SU-DHL-6 (cell line): ENCODE measurements at regions not wholly inside any gene's neighbourhood (a gene's known extent, or its start where the extent isn't known, plus 50 kb on each side); places are given as distances from the start of the nearest gene placed in this dataset.

Experiments
- H2AFZ ChIP-seq: fragments of 200-600 bp; sonication (generic); 2 replicates; pipeline ENCODE4 v1.6.1; 2014; ENCODE audit warnings: low read depth, mild to moderate bottlenecking, moderate library complexity, mixed read lengths, antibody characterized with exemption, low read length; ENCODE audit not compliant: severe bottlenecking
- H3F3A ChIP-seq: fragments of 200-600 bp; shearing (Covaris generic); 2 replicates; pipeline ENCODE4 v1.6.0; 2016; ENCODE audit warnings: antibody characterized with exemption, mild to moderate bottlenecking; ENCODE audit not compliant: insufficient read depth
- H3K27ac ChIP-seq: fragments of 200-600 bp; sonication (generic); 2 replicates; pipeline ENCODE4 v1.5.1; 2016; ENCODE audit warnings: low read depth, mild to moderate bottlenecking, low read length, moderate library complexity, mixed read lengths
- H3K27me3 ChIP-seq: fragments of 200-600 bp; sonication (generic), shearing (Covaris generic); 2 replicates; pipeline ENCODE4 v1.6.0; 2014; ENCODE audit warnings: mild to moderate bottlenecking, low read length
- H3K36me3 ChIP-seq: fragments of 200-600 bp; sonication (generic); 2 replicates; pipeline ENCODE4 v1.6.1; 2014; ENCODE audit warnings: mild to moderate bottlenecking, low read length, mixed read lengths
- H3K4me2 ChIP-seq: fragments of 300-600, 200-600 bp; shearing (Covaris generic), sonication (generic); 2 replicates; pipeline ENCODE4 v1.6.0; 2014; ENCODE audit warnings: low read length, low read depth, mild to moderate bottlenecking; ENCODE audit not compliant: poor library complexity, severe bottlenecking
- H3K4me3 ChIP-seq: fragments of 200-600 bp; sonication (generic); 2 replicates; pipeline ENCODE4 v1.5.1; 2014; ENCODE audit warnings: antibody characterized with exemption, low read length, mild to moderate bottlenecking, mixed read lengths; ENCODE audit not compliant: insufficient read depth, poor library complexity, severe bottlenecking
- H3K79me2 ChIP-seq: fragments of 200-600 bp; sonication (generic); 2 replicates; pipeline ENCODE4 v1.6.1; 2014; ENCODE audit warnings: mild to moderate bottlenecking, low read length, moderate library complexity; ENCODE audit not compliant: insufficient read depth
- H3K9ac ChIP-seq: fragments of 200-600 bp; sonication (generic); 2 replicates; pipeline ENCODE4 v1.7.0; 2014; ENCODE audit warnings: mild to moderate bottlenecking, low read length
- H3K9me2 ChIP-seq: fragments of 200-600 bp; sonication (generic); replicated peaks from 2 replicates; pipeline ENCODE4 v1.6.1; 2014; ENCODE audit warnings: low read length; ENCODE audit not compliant: insufficient read depth
- H3K9me3 ChIP-seq: fragments of 200-600 bp; sonication (generic); 2 replicates; pipeline ENCODE4 v1.6.1; 2014; ENCODE audit warnings: low read length, mixed read lengths; ENCODE audit not compliant: insufficient read depth
- H4K20me1 ChIP-seq: fragments of 200-600 bp; sonication (generic); 2 replicates; pipeline ENCODE4 v1.6.1; 2014; ENCODE audit warnings: low read depth, mild to moderate bottlenecking, antibody characterized with exemption, low read length, moderate library complexity, mixed read lengths
- CTCF ChIP-seq: fragments of 200-600 bp; sonication (generic); IDR thresholded peaks from one replicate; pipeline ENCODE4 v1.5.1; 2017; ENCODE audit warnings: antibody characterized with exemption, mild to moderate bottlenecking, low read length, moderate library complexity; ENCODE audit not compliant: insufficient read depth, poor library complexity, severe bottlenecking
- EZH2phosphoT487 ChIP-seq: fragments of 200-600 bp; sonication (generic), shearing (Covaris generic); conservative IDR thresholded peaks from 2 replicates; pipeline ENCODE4 v1.6.1; 2018; ENCODE audit warnings: mild to moderate bottlenecking, antibody characterized with exemption, low read length, moderate library complexity, mixed read lengths

DNA sequence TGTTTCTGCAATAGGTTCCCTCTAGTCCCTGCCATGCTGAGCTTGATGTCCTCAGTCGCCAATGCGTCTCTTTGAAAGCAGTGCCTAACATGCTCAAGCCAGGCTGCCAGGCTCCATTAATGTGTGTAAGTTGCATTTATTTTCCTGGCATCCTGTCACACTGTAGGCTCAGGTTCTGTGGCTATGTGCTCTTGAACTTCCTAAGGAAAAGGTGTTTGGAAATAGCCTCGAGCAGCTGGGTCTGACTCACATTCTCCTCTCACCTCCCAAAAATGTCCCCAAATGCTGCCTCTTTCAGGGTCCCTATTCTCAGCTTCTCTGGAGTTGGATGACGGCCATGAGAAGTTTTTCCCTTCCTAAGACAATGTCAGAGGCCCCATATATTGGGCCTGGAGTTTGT, 58.0 kb upstream of the SLC14A2 start:
- Histone ChIP-seq H3K27me3 (no peaks in the 10 kb centered on the region), H3K79me2 (no peaks in the 10 kb centered on the region), H2AFZ (no peak overlapping the region), H4K20me1 (no peaks in the 10 kb centered on the region), H3K4me2 (no peak overlapping the region), H3K9ac (no peak overlapping the region), H3K4me3 (no peak overlapping the region), H3K36me3 (no peaks in the 10 kb centered on the region), H3K27ac (no peak overlapping the region), H3F3A (no peaks in the 10 kb centered on the region), H3K9me2 (no peaks in the 10 kb centered on the region), H3K9me3 (no peaks in the 10 kb centered on the region)
- no peak for TF ChIP-seq EZH2phosphoT487

DNA sequence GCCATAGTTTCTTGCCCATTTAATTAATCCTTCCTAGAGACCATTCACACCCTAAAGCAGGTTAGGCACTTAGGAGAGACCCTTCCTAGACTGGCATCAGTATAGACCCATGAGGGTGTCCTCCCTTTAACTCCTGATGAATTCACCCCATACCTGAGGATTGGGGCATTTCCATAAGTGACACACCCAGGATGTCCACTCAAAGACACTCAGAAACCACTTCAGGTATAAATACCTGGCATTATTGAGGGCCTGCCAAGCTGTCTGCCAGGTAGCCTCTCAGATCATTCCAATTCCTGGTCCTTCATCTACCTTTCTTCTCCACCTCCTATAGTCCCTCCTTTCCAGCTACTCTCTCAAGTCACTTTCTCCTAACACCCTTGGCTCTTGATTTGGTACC, 57.5 kb upstream of the SLC14A2 start:
- no peaks in the 10 kb centered on the region for H3K79me2 ChIP-seq
- no peaks in the 10 kb centered on the region for H4K20me1 ChIP-seq
- no peak overlapping the region for H3K4me2 ChIP-seq
- H3K4me3 ChIP-seq = no peak overlapping the region
- TF ChIP-seq CTCF = no peak
- no peak for TF ChIP-seq EZH2phosphoT487
- no peaks in the 10 kb centered on the region for H3F3A ChIP-seq
- no peaks in the 10 kb centered on the region for H3K36me3 ChIP-seq
- H3K9me3 ChIP-seq = no peaks in the 10 kb centered on the region
- H2AFZ ChIP-seq = no peak overlapping the region
- no peak overlapping the region for H3K27ac ChIP-seq
- no peaks in the 10 kb centered on the region for H3K9me2 ChIP-seq
- no peaks in the 10 kb centered on the region for H3K27me3 ChIP-seq
- H3K9ac ChIP-seq = no peak overlapping the region

GRCh38 chr18:45559258-45559657, 56.0 kb upstream of the SLC14A2 start:
- Histone ChIP-seq H3K27ac (no peak overlapping the region), H3K9ac (no peak overlapping the region), H2AFZ (no peak overlapping the region), H3K79me2 (no peaks in the 10 kb centered on the region), H3F3A (no peaks in the 10 kb centered on the region), H3K4me2 (no peak overlapping the region), H3K9me3 (no peaks in the 10 kb centered on the region), H3K36me3 (no peaks in the 10 kb centered on the region), H3K4me3 (no peak overlapping the region), H4K20me1 (no peaks in the 10 kb centered on the region), H3K9me2 (no peaks in the 10 kb centered on the region), H3K27me3 (no peaks in the 10 kb centered on the region)
- TF ChIP-seq CTCF (no peak), EZH2phosphoT487 (no peak)

DNA sequence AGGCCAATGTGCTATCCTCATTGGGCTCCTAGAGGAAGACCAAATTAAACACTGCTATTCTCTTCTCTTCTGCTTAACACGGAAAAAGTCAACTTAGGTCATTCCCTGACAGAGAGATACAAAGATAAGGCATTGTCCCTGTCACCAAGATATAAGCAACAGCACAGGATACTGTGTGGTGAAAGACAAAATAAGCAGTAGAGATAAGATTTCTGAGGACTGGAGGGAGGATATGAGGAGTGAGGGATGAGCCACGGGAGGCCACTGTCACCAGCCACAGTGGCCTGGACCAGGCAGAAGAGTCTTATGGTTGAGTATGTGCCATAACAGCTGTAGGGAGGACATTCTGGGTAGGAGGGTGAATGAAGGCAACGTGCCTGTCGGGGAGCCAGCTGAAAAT, 54.4 kb upstream of the SLC14A2 start:
- Histone ChIP-seq H3F3A (no peaks in the 10 kb centered on the region), H3K4me3 (no peak overlapping the region), H3K27ac (no peak overlapping the region), H3K9me3 (no peaks in the 10 kb centered on the region), H2AFZ (no peak overlapping the region), H4K20me1 (no peaks in the 10 kb centered on the region), H3K79me2 (no peaks in the 10 kb centered on the region), H3K27me3 (no peaks in the 10 kb centered on the region), H3K9me2 (no peaks in the 10 kb centered on the region), H3K4me2 (no peak overlapping the region), H3K9ac (no peak overlapping the region), H3K36me3 (no peaks in the 10 kb centered on the region)
- TF ChIP-seq CTCF = no peak
- TF ChIP-seq EZH2phosphoT487 = no peak
